K562 (cell line): ENCODE measurements at regions not wholly inside any gene's neighbourhood (a gene's known extent, or its start where the extent isn't known, plus 50 kb on each side); places are given as distances from the start of the nearest gene placed in this dataset.

Experiments used
- ATAC-seq: fragments of 200-7000 bp; cut with Tn5 transposase; 3 replicates; pipeline ENCODE4 v1.9.1; 2020; ENCODE audit warnings: moderate library complexity
- BruUV-seq: library from RNA; stranded (reverse); fragments of 400-500 nt; replicated peaks from 2 replicates; lab custom pipeline; 2021; lab: Mats Ljungman, UMichigan
- CTCF ChIA-PET: fragments of 300-600 bp; formaldehyde crosslinking; extraction: SDS; loops from one replicate; lab custom pipeline; 2021; ENCODE audit warnings: low intra/inter-chr PET ratio; lab: Yijun Ruan, JAX
- POLR2A ChIA-PET: fragments of 300-600, 350-650 bp; sonication (Branson Sonifier 250); formaldehyde crosslinking; extraction: SDS; loops from one replicate; lab custom pipeline; 2021; ENCODE audit warnings: antibody characterized with exemption, inconsistent platforms; lab: Yijun Ruan, JAX
- DNase-seq, 4 experiments: peaks; one replicate each; pipeline versions ENCODE4 v3.0.0 to v3.0.0-alpha.2; 2011 to 2018; ENCODE audit warnings: low spot score in 3 of 4, mixed read lengths in 3 of 4; ENCODE audit errors: extremely low read depth in 1 of 4
- FAIRE-seq: peaks from 2 replicates; lab custom pipeline; 2011; peaks lifted over from hg19 to GRCh38; lab: Jason Lieb, UNC
- H2AFZ ChIP-seq: 2 replicates; pipeline ENCODE4 v1.6.0; 2011; ENCODE audit warnings: low read depth, low read length, control low read depth, inconsistent platforms
- H3K27ac ChIP-seq: fragments of 200-600 bp; 3 replicates; pipeline ENCODE4 v1.8.0; 2011; ENCODE audit warnings: low read depth, mild to moderate bottlenecking, control low read depth, inconsistent platforms, low read length, moderate library complexity, mixed read lengths; ENCODE audit errors: extremely low read depth
- H3K27me3 ChIP-seq, 2 experiments: fragments of 300-600 bp in 1 of 2; 2 replicates in 1 of 2; 3 replicates in 1 of 2; pipeline versions ENCODE4 v1.6.0 to v1.8.0; 2011; ENCODE audit warnings: inconsistent platforms in 2 of 2, low read length in 2 of 2, mild to moderate bottlenecking in 1 of 2, mixed read lengths in 1 of 2, moderate library complexity in 1 of 2; ENCODE audit not compliant: control insufficient read depth in 2 of 2, insufficient read depth in 2 of 2
- H3K36me3 ChIP-seq: fragments of 300-600 bp; 3 replicates; pipeline ENCODE4 v1.8.0; 2011; ENCODE audit warnings: mild to moderate bottlenecking, low read length, inconsistent platforms; ENCODE audit not compliant: control insufficient read depth, insufficient read depth
- H3K4me1 ChIP-seq, 2 experiments: fragments of 200-600 bp in 1 of 2; replicated peaks in 1 of 2; 2 replicates in 1 of 2; 3 replicates in 1 of 2; pipeline versions ENCODE4 v1.5.1 to v1.8.0; 2011; ENCODE audit warnings: inconsistent platforms in 2 of 2, low read length in 2 of 2, mild to moderate bottlenecking in 1 of 2, mixed read lengths in 1 of 2, moderate library complexity in 1 of 2; ENCODE audit not compliant: control insufficient read depth in 2 of 2, insufficient read depth in 2 of 2
- H3K4me2 ChIP-seq: 2 replicates; pipeline ENCODE4 v1.6.1; 2011; ENCODE audit warnings: low read length, control low read depth, inconsistent platforms, mixed read lengths; ENCODE audit not compliant: insufficient read depth
- H3K4me3 ChIP-seq: fragments of 200-600 bp; sonication (generic), shearing (Covaris generic); 2 replicates; pipeline ENCODE4 v1.5.1; 2016; ENCODE audit warnings: control low read depth, inconsistent platforms
- H3K79me2 ChIP-seq: fragments of 200-600 bp; 3 replicates; pipeline ENCODE4 v1.8.0; 2011; ENCODE audit warnings: low read length, inconsistent platforms; ENCODE audit not compliant: control insufficient read depth, insufficient read depth
- H3K9ac ChIP-seq, 2 experiments: 2 replicates each; pipeline versions ENCODE4 v1.6.0 to v1.6.1; 2011; ENCODE audit warnings: low read depth in 2 of 2, low read length in 2 of 2, control low read depth in 1 of 2, inconsistent platforms in 1 of 2, mild to moderate bottlenecking in 1 of 2, mixed read lengths in 1 of 2; ENCODE audit not compliant: insufficient read depth in 1 of 2
- H3K9me1 ChIP-seq: one replicate; pipeline ENCODE4 v1.6.0; 2011; ENCODE audit warnings: inconsistent platforms, mild to moderate bottlenecking, low read length, moderate library complexity; ENCODE audit not compliant: control insufficient read depth, insufficient read depth
- H3K9me3 ChIP-seq: replicated peaks from 2 replicates; pipeline ENCODE4 v1.5.1; 2011; ENCODE audit warnings: low read depth, low read length, inconsistent platforms; ENCODE audit not compliant: control insufficient read depth, insufficient read depth
- H4K20me1 ChIP-seq: replicated peaks from 2 replicates; pipeline ENCODE4 v1.6.1; 2011; ENCODE audit warnings: low read length, inconsistent platforms, mixed read lengths; ENCODE audit not compliant: control insufficient read depth, insufficient read depth
- BCOR ChIP-seq: fragments of 450-650 bp; IDR thresholded peaks from 2 replicates; pipeline ENCODE4 v1.6.1; 2016
- C11orf30 ChIP-seq: fragments of 450-650 bp; IDR thresholded peaks from 2 replicates; pipeline ENCODE4 v1.6.1; 2016; ENCODE audit warnings: low read depth, mild to moderate bottlenecking
- FOXA1 ChIP-seq: fragments of 450-650 bp; IDR thresholded peaks from 2 replicates; pipeline ENCODE4 v1.6.1; 2016; ENCODE audit warnings: mild to moderate bottlenecking, borderline replicate concordance
- HOXB6 ChIP-seq: fragments of 250-450 bp; sonication (Bioruptor Pico); IDR thresholded peaks from 2 replicates; pipeline ENCODE4 v1.5.1; 2022; ENCODE audit warnings: mild to moderate bottlenecking, borderline replicate concordance
- NFE2 ChIP-seq: IDR thresholded peaks from 2 replicates; pipeline ENCODE4 v1.6.1; 2014; ENCODE audit warnings: antibody characterized with exemption, low read depth
- NRF1 ChIP-seq, 2 experiments: fragments of 450-650 bp; IDR thresholded peaks in 1 of 2; conservative IDR thresholded peaks in 1 of 2; 2 replicates each; pipeline ENCODE4 v1.6.1; 2014; ENCODE audit warnings: mild to moderate bottlenecking in 2 of 2
- TAL1 ChIP-seq: fragments of 450-650 bp; IDR thresholded peaks from 2 replicates; pipeline ENCODE4 v1.6.1; 2016; ENCODE audit warnings: mild to moderate bottlenecking
- WGBS: fragments of 100-300 bp; shearing (Covaris generic); methylation state at CpG from one replicate; pipeline ENCODE4 v1.1.6; 2016; ENCODE audit warnings: low coverage, mixed read lengths; ENCODE audit not compliant: insufficient coverage; ENCODE audit errors: missing lambda C conversion rate; 5-methylcytosine and 5-hydroxymethylcytosine counted together
- in situ Hi-C: fragments of 300-500 bp; cut with MboI; formaldehyde crosslinking; loops from 4 replicates; pipeline ENCODE4 v1.15.0; 2018; ENCODE audit warnings: inconsistent platforms, mixed read lengths
- intact Hi-C: fragments of 100-400 bp; cut with micrococcal nuclease; formaldehyde crosslinking; loops from 2 replicates; pipeline ENCODE4 v1.14.2; 2022
- TF ChIP-seq, protein P1 (sequence below): fragments of 250-450 bp; sonication (Bioruptor Pico); IDR thresholded peaks from 2 replicates; pipeline ENCODE4 v1.8.0; 2021; ENCODE audit warnings: borderline replicate concordance, mild to moderate bottlenecking, moderate library complexity; ENCODE audit not compliant: poor library complexity, severe bottlenecking
- TF ChIP-seq, protein P2 (sequence below): sonication (generic); formaldehyde crosslinking; IDR thresholded peaks from 2 replicates; pipeline ENCODE4 v1.8.1; 2023; ENCODE audit warnings: mild to moderate bottlenecking, missing genetic modification reagents
- TF ChIP-seq, protein P3 (sequence below): fragments of 450-650 bp; IDR thresholded peaks from 2 replicates; pipeline ENCODE4 v1.6.1; 2016; ENCODE audit warnings: low read depth, mild to moderate bottlenecking, moderate library complexity
- TF ChIP-seq, protein P4 (sequence below): fragments of 450-650 bp; IDR thresholded peaks from 2 replicates; pipeline ENCODE4 v1.7.1; 2018; ENCODE audit warnings: mild to moderate bottlenecking, low read depth; ENCODE audit not compliant: partially characterized antibody
- TF ChIP-seq, protein P5 (sequence below): fragments of 450-650 bp; IDR thresholded peaks from 2 replicates; pipeline ENCODE4 v1.6.1; 2017; ENCODE audit warnings: antibody characterized with exemption, mild to moderate bottlenecking

DNA sequence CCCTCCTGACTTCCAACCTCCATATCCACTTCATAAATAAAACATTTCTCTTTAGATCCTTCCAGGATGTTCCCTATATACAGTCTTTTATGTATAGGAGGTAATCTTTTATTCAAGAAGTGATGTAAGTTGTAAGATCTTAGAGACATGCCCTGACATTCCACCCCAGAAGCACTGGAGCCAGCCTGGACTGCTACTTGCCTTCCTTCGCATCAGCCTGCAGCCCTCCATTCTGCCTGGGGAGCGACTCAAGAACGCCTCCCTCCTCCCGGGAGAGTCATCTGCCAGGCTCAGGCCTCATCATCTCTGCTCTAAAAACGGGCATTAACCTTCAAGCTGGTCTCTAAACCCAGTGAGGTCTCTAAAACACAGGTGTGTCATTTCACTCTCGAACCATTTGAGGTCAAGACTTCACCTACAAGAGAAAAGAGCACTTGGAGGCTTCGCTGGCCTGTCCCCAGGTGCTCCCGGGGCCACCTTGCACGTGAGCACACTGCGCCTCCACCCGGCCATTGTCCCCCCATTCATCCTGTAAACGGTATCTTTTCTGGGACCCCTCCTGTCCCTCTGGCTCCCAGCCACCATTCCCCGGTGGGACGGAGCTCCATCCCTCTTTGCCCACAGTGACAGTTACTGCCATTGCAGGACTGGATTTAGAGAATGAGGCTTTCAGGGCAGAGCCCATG lies 107.5 kb upstream of the PDE10A start:
- Histone ChIP-seq H3K4me2 (no peak overlapping the region), H3K27ac (no peak overlapping the region), H3K9ac (no peak overlapping the region), H3K9me3 (no peaks in the 10 kb centered on the region), H3K4me1 (no peaks in the 10 kb centered on the region), H3K79me2 (no peaks in the 10 kb centered on the region), H3K27me3 (peaks cover 3 to 9% of the 10 kb centered on the region in 2 experiments; a peak in 1 of 5 replicates), H4K20me1 (no peaks in the 10 kb centered on the region), H3K4me3 (no peak overlapping the region), H3K36me3 (no peaks in the 10 kb centered on the region), H3K9me1 (no peaks in the 10 kb centered on the region), H2AFZ (no peak overlapping the region)
- DNase-seq (no peak), ATAC-seq (no peak), FAIRE-seq (no peak)
- in situ Hi-C loops (no loop called here), intact Hi-C loops (no loop called here)
- WGBS = 2% methylated on average over 14 of the region's 14 CpGs
- ChIA-PET CTCF (no interaction called here), POLR2A (no interaction called here)
- BruUV-seq = no TSS peak
- no peak for TF ChIP-seq C11orf30
- TF ChIP-seq, protein P1, sequence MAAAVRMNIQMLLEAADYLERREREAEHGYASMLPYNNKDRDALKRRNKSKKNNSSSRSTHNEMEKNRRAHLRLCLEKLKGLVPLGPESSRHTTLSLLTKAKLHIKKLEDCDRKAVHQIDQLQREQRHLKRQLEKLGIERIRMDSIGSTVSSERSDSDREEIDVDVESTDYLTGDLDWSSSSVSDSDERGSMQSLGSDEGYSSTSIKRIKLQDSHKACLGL = no peak
- no peak for TF ChIP-seq FOXA1
- no peak for TF ChIP-seq NRF1 (conservative IDR thresholded peaks at IDR 0.05 in 1 of 2, IDR thresholded peaks at IDR 0.05 in 1 of 2)
- TF ChIP-seq BCOR = no peak
- no peak for TF ChIP-seq TAL1
- TF ChIP-seq, protein P2, sequence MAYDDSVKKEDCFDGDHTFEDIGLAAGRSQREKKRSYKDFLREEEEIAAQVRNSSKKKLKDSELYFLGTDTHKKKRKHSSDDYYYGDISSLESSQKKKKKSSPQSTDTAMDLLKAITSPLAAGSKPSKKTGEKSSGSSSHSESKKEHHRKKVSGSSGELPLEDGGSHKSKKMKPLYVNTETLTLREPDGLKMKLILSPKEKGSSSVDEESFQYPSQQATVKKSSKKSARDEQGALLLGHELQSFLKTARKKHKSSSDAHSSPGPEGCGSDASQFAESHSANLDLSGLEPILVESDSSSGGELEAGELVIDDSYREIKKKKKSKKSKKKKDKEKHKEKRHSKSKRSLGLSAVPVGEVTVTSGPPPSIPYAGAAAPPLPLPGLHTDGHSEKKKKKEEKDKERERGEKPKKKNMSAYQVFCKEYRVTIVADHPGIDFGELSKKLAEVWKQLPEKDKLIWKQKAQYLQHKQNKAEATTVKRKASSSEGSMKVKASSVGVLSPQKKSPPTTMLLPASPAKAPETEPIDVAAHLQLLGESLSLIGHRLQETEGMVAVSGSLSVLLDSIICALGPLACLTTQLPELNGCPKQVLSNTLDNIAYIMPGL = no peak
- TF ChIP-seq, protein P3, sequence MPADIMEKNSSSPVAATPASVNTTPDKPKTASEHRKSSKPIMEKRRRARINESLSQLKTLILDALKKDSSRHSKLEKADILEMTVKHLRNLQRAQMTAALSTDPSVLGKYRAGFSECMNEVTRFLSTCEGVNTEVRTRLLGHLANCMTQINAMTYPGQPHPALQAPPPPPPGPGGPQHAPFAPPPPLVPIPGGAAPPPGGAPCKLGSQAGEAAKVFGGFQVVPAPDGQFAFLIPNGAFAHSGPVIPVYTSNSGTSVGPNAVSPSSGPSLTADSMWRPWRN = no peak
- TF ChIP-seq HOXB6 (CRISPR knock-in tag) = no peak
- TF ChIP-seq NFE2 = no peak
- TF ChIP-seq, protein P4, sequence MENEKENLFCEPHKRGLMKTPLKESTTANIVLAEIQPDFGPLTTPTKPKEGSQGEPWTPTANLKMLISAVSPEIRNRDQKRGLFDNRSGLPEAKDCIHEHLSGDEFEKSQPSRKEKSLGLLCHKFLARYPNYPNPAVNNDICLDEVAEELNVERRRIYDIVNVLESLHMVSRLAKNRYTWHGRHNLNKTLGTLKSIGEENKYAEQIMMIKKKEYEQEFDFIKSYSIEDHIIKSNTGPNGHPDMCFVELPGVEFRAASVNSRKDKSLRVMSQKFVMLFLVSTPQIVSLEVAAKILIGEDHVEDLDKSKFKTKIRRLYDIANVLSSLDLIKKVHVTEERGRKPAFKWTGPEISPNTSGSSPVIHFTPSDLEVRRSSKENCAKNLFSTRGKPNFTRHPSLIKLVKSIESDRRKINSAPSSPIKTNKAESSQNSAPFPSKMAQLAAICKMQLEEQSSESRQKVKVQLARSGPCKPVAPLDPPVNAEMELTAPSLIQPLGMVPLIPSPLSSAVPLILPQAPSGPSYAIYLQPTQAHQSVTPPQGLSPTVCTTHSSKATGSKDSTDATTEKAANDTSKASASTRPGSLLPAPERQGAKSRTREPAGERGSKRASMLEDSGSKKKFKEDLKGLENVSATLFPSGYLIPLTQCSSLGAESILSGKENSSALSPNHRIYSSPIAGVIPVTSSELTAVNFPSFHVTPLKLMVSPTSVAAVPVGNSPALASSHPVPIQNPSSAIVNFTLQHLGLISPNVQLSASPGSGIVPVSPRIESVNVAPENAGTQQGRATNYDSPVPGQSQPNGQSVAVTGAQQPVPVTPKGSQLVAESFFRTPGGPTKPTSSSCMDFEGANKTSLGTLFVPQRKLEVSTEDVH = no peak
- TF ChIP-seq, protein P5, sequence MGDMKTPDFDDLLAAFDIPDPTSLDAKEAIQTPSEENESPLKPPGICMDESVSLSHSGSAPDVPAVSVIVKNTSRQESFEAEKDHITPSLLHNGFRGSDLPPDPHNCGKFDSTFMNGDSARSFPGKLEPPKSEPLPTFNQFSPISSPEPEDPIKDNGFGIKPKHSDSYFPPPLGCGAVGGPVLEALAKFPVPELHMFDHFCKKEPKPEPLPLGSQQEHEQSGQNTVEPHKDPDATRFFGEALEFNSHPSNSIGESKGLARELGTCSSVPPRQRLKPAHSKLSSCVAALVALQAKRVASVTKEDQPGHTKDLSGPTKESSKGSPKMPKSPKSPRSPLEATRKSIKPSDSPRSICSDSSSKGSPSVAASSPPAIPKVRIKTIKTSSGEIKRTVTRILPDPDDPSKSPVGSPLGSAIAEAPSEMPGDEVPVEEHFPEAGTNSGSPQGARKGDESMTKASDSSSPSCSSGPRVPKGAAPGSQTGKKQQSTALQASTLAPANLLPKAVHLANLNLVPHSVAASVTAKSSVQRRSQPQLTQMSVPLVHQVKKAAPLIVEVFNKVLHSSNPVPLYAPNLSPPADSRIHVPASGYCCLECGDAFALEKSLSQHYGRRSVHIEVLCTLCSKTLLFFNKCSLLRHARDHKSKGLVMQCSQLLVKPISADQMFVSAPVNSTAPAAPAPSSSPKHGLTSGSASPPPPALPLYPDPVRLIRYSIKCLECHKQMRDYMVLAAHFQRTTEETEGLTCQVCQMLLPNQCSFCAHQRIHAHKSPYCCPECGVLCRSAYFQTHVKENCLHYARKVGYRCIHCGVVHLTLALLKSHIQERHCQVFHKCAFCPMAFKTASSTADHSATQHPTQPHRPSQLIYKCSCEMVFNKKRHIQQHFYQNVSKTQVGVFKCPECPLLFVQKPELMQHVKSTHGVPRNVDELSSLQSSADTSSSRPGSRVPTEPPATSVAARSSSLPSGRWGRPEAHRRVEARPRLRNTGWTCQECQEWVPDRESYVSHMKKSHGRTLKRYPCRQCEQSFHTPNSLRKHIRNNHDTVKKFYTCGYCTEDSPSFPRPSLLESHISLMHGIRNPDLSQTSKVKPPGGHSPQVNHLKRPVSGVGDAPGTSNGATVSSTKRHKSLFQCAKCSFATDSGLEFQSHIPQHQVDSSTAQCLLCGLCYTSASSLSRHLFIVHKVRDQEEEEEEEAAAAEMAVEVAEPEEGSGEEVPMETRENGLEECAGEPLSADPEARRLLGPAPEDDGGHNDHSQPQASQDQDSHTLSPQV = no peak
